MG63 (cell line): ENCODE measurements at regions not wholly inside any gene's neighbourhood (a gene's known extent, or its start where the extent isn't known, plus 50 kb on each side); places are given as distances from the start of the nearest gene placed in this dataset.
A peak's percentile ranks its signal among the peaks of the same experiment; 100 is the strongest.

Experiments used
- DNase-seq: peaks from one replicate; pipeline ENCODE4 v3.0.0-alpha.2; 2020
- H3K27me3 ChIP-seq: fragments of 250-450 bp; sonication (Bioruptor Pico); 2 replicates; pipeline ENCODE4 v1.5.1; 2020; ENCODE audit warnings: mild to moderate bottlenecking, moderate library complexity
- H3K36me3 ChIP-seq: fragments of 250-450 bp; sonication (Bioruptor Pico); 2 replicates; pipeline ENCODE4 v1.5.1; 2020; ENCODE audit warnings: mild to moderate bottlenecking, moderate library complexity
- H3K4me3 ChIP-seq: fragments of 250-450 bp; sonication (Bioruptor Pico); 2 replicates; pipeline ENCODE4 v1.5.1; 2020; ENCODE audit warnings: mild to moderate bottlenecking, moderate library complexity
- H3K9me3 ChIP-seq: fragments of 250-450 bp; sonication (Bioruptor Pico); 2 replicates; pipeline ENCODE4 v1.5.1; 2020; ENCODE audit warnings: mild to moderate bottlenecking, moderate library complexity

DNA sequence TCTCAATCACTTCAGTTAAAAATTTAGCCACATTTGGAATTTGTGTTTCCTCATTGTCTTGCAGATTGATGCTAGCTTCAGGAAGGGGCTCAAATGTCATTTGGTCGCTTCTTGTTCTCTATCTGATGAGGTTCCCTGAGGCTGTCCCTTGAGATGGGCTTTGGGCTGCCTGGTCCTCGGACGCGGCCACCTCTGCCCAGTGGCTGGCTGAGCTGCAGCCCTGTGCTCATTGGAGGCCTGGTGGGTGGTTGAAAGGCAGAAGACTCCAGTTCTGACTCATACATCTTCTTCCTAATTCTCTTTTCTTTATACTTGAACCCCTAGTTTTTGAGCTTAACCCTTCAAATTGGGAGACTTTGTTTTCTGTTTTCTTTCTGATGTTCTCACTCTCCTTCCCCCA lies 78.8 kb upstream of the NTRK2 start:
- no peak for DNase-seq
- Histone ChIP-seq H3K27me3 (no peaks in the 10 kb centered on the region), H3K36me3 (no peaks in the 10 kb centered on the region), H3K4me3 (no peak overlapping the region), H3K9me3 (no peaks in the 10 kb centered on the region)

DNA sequence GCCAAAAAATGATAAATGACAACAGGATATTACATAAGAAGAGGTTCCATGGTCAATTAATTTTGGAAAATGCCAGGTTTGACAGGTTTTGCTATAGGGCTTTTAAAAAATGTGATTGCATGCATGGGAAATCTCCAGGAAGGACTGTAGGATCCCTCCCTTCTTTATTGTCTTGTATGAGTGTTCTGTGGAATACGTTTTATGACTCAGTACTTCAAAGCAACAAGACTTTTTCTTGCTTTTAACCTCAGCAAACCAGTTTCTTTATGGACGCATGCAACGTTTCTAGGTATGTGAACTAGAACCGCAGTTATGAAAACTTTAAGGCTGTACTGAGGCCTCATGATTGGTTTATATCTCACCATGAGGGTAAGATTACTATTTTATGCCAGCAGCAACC lies 76.6 kb upstream of the NTRK2 start:
- Histone ChIP-seq H3K27me3 (no peaks in the 10 kb centered on the region), H3K36me3 (no peaks in the 10 kb centered on the region), H3K4me3 (no peak overlapping the region), H3K9me3 (no peaks in the 10 kb centered on the region)
- DNase-seq, result no peak

DNA sequence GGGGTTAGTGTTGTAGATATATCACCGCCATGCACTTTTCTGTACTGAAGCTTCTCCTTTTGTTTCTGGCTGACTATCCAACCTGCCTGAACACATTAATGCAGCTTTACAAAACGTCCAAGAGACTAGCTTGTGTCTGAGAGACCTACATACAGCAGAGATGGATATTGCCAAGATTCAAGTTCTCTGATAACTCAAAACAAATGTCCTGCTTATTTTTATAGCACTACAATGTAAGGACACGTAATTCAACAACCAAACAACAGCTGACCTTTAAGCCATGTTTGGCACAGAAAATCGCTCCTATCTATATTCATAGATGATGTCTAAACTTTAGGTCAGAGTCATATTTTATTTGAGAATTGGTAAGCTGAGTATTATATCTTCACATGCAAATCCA lies 76.2 kb upstream of the NTRK2 start:
- no peak for DNase-seq
- no peaks in the 10 kb centered on the region for H3K27me3 ChIP-seq
- H3K36me3 ChIP-seq, result no peaks in the 10 kb centered on the region
- H3K4me3 ChIP-seq, result no peak overlapping the region
- no peaks in the 10 kb centered on the region for H3K9me3 ChIP-seq

DNA sequence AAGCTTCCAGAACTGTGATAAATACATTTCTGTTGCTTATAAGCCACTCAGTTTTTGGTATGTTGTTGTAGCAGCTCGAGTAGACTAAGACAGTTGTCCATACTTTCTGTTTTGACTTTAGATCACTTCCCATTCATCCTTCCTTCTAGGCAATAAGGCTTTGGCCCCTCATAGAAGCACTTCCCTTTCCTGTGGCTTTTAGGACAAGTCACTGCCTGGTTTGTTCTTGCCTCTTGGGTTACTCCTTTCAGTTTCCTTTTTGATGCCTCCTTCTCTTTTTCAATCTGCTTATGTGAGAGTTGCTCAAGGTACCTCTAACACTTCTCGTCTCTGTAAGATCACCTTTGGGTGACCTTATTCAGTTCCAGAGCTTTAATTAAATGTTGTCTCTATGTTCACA lies 72.4 kb upstream of the NTRK2 start:
- Histone ChIP-seq H3K9me3 (no peaks in the 10 kb centered on the region), H3K27me3 (no peaks in the 10 kb centered on the region), H3K4me3 (no peak overlapping the region), H3K36me3 (no peaks in the 10 kb centered on the region)
- DNase-seq, result no peak

DNA sequence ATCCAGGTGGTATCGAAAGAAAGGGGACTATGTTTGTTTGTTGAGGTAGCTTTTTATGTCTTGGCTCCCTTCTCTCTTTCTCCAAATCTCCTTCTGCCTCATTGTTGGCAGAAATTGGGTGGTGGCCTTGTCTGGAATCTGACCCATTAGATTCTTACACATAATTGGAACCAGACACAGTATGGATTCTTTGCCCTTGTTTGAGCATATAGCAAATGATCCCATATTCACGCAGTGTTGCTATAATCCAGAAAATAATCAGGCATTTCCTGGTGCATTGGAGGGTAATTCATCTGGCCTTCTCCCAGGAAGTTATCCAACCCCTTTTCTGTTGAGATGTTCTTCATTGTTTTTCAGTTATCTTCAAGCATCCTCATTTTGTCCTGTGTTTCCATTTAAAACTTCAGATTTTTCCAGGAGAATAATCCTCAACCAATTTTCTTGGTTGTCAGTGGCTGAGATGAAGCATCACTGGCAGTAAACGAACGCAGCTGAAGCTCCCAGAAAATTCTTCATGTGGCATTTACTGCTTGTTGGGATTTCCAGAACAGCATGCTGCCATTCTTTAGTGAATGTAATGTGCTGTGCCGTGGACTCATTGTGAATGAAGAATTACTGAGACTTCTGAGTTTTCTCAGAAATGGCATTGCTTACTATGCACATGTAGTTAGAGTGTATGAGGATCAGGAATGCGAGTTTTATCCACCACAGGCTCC lies 70.5 kb upstream of the NTRK2 start:
- H3K4me3 ChIP-seq, result no peak overlapping the region
- no peaks in the 10 kb centered on the region for H3K9me3 ChIP-seq
- H3K36me3 ChIP-seq, result no peaks in the 10 kb centered on the region
- no peaks in the 10 kb centered on the region for H3K27me3 ChIP-seq
- no peak for DNase-seq

DNA sequence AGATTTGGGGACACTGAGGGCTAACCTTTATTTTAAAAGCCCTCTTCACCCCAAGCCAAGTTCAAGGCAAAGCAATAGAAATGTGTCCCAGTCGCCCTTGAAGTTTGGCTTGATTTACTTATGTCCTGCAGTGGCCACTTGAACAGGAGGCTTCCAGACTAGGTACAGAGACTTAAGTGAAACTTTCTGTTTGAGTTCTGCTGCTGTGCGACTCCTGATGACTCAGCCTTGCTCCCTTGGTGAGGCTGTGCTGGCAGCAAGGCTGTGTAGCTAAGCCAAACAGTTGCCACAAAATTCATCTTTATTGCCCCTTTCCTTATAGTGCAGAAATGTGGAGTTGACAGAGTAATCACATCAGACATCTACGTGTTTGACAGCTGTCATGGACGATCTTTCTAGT lies 68.8 kb upstream of the NTRK2 start:
- H3K36me3 ChIP-seq, result no peaks in the 10 kb centered on the region
- no peaks in the 10 kb centered on the region for H3K27me3 ChIP-seq
- H3K9me3 ChIP-seq, result no peaks in the 10 kb centered on the region
- no peak overlapping the region for H3K4me3 ChIP-seq
- DNase-seq, result peak; percentile 41

DNA sequence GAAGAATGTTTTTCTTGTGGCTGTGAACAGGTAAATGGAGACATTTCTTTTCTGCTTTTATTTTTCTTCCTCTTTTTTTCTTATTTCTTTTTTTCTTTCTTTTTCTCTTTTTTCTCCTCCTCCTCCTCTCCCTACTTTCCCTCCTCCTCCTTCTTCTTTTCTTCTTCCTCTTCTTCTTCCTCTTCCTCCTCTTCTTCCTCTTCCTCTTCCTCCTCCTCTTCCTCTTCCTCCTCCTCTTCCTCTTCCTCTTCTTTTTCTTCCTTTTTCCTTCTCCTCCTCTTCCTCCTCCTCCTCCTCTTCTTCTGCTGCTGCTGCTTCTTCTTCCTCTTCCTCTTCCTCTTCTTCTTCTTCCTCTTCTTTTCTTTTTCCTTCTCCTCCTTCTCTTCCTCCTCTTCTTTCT lies 65.3 kb upstream of the NTRK2 start:
- no peak for DNase-seq
- no peaks in the 10 kb centered on the region for H3K9me3 ChIP-seq
- no peaks in the 10 kb centered on the region for H3K36me3 ChIP-seq
- no peak overlapping the region for H3K4me3 ChIP-seq
- H3K27me3 ChIP-seq, result no peaks in the 10 kb centered on the region

DNA sequence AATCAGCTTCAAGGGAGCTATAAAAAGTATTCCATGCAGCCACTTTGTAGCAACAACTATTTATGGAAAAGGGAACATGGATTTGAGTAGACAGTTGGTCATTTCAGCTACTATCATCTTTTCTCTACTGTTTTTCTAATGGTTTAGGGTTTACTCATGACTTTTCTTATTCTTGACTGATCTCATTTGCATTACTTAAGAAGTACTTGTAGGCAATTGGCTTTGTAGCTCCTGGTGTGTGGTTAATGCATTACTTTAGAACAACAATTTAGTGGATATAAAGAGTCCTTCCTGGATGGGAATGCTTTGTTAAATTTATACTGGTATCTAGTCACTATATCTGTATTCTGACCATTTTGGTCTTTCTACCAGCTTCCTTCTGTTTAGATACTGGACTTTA lies 59.8 kb upstream of the NTRK2 start:
- no peak for DNase-seq
- Histone ChIP-seq H3K36me3 (no peaks in the 10 kb centered on the region), H3K9me3 (no peaks in the 10 kb centered on the region), H3K27me3 (no peaks in the 10 kb centered on the region), H3K4me3 (no peak overlapping the region)

DNA sequence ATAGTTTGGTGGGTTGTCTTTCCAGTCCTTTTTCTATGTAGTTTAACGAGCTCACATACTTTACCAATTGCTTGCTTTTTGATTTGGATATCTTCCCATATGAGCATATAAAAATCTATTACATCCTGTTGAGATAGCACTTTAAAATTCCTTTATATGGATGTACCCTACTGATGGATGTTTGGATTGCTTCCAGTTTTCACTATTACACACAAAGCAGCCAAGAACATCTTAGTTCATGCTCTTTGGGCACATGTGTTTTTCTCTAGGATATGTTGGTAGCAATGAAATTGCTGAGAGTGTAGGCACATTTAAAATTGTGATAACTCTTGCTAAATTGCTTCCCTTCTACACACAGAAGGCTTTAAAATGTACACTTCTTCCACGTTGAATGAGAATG lies 56.1 kb upstream of the NTRK2 start:
- no peak for DNase-seq
- Histone ChIP-seq H3K9me3 (no peaks in the 10 kb centered on the region), H3K27me3 (no peaks in the 10 kb centered on the region), H3K4me3 (no peak overlapping the region), H3K36me3 (no peaks in the 10 kb centered on the region)

DNA sequence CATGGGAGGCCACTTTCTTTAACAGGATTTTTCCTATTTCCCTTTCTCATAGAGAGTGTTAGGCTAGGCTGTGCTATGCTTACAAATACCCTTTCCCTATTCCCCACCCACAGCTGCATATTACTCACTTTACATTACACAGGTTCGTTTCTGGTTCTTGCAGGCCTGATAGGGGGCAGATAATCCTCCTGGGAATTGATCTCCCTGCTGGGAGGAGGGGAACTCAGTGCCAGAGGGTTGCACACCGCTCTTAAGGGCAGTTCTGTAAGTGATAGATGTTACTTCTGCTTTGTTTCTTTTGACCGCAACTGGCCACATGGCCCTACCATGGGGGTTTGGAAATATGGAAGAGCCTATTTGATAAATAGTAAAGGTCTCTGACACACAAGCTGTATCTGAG lies 54.0 kb upstream of the NTRK2 start:
- no peak for DNase-seq
- no peaks in the 10 kb centered on the region for H3K36me3 ChIP-seq
- no peaks in the 10 kb centered on the region for H3K9me3 ChIP-seq
- H3K4me3 ChIP-seq, result no peak overlapping the region
- no peaks in the 10 kb centered on the region for H3K27me3 ChIP-seq

DNA sequence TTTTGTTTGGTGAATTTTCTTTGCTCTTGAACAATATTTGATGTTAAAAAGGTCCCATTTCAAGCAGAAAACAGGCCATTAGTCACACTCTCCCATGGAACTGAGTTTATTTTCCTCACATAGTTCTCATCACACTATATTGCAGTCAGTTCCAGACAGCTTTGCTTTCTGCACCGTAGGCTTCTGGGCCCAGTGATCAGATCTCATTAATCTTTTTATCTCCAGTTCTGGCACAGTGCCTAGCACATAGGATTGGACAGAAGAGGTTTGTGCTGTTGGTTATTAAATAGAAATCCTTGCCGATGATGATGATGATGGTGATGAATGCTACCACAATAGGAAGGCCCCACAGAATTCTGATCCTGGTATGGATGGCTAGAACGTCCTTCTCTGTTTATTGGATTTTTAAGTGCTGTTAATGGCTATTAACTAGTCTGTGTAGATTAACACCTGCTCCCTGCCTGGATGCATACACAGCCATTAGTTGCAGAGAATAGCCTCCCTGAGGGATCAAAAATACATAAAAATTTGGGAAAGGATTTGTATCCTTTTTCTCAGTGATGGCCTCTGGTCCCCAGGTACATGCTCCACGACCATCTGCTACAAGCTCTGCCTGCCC lies 52.0 kb upstream of the NTRK2 start:
- Histone ChIP-seq H3K4me3 (no peak overlapping the region), H3K9me3 (no peaks in the 10 kb centered on the region), H3K36me3 (no peaks in the 10 kb centered on the region), H3K27me3 (no peaks in the 10 kb centered on the region)
- DNase-seq, result no peak
